ENCODE measurements at regions not wholly inside any gene's neighbourhood (a gene's known extent, or its start where the extent isn't known, plus 50 kb on each side); places are given as distances from the start of the nearest gene placed in this dataset.

DNA sequence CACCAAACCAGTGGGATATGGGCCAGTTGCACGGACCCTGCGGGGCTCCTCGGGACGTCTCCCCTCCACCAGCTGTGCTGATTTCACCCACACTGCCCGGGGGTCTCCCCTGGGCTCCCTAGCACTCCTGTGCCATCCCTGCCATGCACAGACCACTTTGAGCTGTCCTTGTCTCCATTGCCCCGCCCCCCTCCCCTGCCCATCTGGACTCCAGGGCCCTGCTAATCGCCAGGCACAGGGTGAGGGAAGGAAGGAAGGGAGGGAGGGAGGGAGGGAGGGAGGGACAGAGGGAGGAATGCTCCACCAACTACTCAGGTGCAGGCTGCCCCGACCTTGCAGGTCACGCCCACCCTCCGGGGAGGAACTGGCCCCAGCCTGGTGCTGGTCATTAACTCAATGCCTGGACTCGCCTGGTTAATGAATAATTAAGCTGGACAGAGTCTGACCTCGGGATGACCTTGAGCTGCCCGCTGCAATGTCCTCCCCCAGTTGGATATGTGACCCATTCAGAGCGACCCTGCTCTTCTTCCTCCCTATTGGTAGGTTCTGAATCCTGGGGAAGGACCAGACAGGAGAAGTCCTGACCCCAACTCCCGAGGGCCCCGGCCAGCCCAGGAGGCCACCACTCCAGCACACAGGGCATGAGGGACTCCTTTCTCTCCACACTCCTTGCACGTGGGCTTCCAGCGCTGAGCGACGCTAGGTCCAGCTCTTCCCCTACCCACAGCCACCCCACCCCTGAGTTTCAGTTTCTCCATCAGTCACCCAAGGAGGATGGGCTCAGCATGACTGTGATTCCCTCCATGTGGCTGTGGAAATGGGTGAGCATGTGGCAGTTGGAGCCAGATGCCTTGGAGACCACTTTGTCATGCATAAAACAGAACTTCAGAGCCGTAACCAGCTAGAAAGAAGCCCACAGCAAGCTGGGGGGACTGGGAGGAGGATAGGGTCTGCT, 62.1 kb downstream of the C9orf50 start:
- TF ChIP-seq GATA3 (IDR thresholded peaks at IDR 0.05; ENCODE audit: low read depth, low read length) (no peak), GATA2 (IDR thresholded peaks at IDR 0.05; ENCODE audit: low read depth, low read length) (no peak)

All from SH-SY5Y (cell line).